Loucy (cell line): ENCODE measurements at regions not wholly inside any gene's neighbourhood (a gene's known extent, or its start where the extent isn't known, plus 50 kb on each side); places are given as distances from the start of the nearest gene placed in this dataset.

Source experiments
- H2AFZ ChIP-seq: fragments of 200-600 bp; sonication (generic); 2 replicates; pipeline ENCODE4 v1.6.0; 2016; ENCODE audit warnings: antibody characterized with exemption, mild to moderate bottlenecking, low read length, moderate library complexity
- H3F3A ChIP-seq: fragments of 200-600 bp; 2 replicates; pipeline ENCODE4 v1.6.0; 2016; ENCODE audit warnings: antibody characterized with exemption, low read depth, mild to moderate bottlenecking
- H3K27me3 ChIP-seq: fragments of 200-600 bp; sonication (generic); 2 replicates; pipeline ENCODE4 v1.6.1; 2014; ENCODE audit warnings: low read length, mild to moderate bottlenecking; ENCODE audit not compliant: insufficient read depth, poor library complexity, severe bottlenecking
- H3K36me3 ChIP-seq: fragments of 200-600 bp; sonication (generic); 2 replicates; pipeline ENCODE4 v1.6.1; 2016; ENCODE audit warnings: low read length; ENCODE audit not compliant: insufficient read depth
- H3K4me1 ChIP-seq: fragments of 200-600 bp; sonication (generic); 2 replicates; pipeline ENCODE4 v1.5.1; 2014; ENCODE audit warnings: low read length, mild to moderate bottlenecking; ENCODE audit not compliant: insufficient read depth, poor library complexity, severe bottlenecking
- H3K4me2 ChIP-seq: fragments of 200-600 bp; sonication (generic); 2 replicates; pipeline ENCODE4 v1.6.0; 2014; ENCODE audit warnings: antibody characterized with exemption, low read length, low read depth, mild to moderate bottlenecking; ENCODE audit not compliant: poor library complexity, severe bottlenecking
- H3K4me3 ChIP-seq: fragments of 200-600 bp; sonication (generic); 2 replicates; pipeline ENCODE4 v1.5.1; 2014; ENCODE audit warnings: low read length, mild to moderate bottlenecking, mixed read lengths; ENCODE audit not compliant: poor library complexity, severe bottlenecking
- H3K79me2 ChIP-seq: fragments of 200-600 bp; sonication (generic); 2 replicates; pipeline ENCODE4 v1.6.1; 2014; ENCODE audit warnings: low read length; ENCODE audit not compliant: insufficient read depth
- H3K9ac ChIP-seq: fragments of 200-600 bp; sonication (generic); 2 replicates; pipeline ENCODE4 v1.6.0; 2014; ENCODE audit warnings: mild to moderate bottlenecking, low read depth, low read length, moderate library complexity; ENCODE audit not compliant: poor library complexity, severe bottlenecking
- H3K9me2 ChIP-seq: fragments of 200-600 bp; sonication (generic); replicated peaks from 2 replicates; pipeline ENCODE4 v1.6.1; 2016; ENCODE audit warnings: low read depth, low read length, mixed read lengths
- H3K9me3 ChIP-seq: fragments of 200-600 bp; sonication (generic); 2 replicates; pipeline ENCODE4 v1.6.1; 2014; ENCODE audit warnings: mild to moderate bottlenecking, antibody characterized with exemption, low read length, low read depth; ENCODE audit not compliant: insufficient read depth
- H4K20me1 ChIP-seq: fragments of 200-600 bp; sonication (generic); 2 replicates; pipeline ENCODE4 v1.6.0; 2014; ENCODE audit warnings: antibody characterized with exemption, low read length, mild to moderate bottlenecking; ENCODE audit not compliant: insufficient read depth, poor library complexity, severe bottlenecking
- EZH2phosphoT487 ChIP-seq: fragments of 200-600 bp; IDR thresholded peaks from 2 replicates; pipeline ENCODE4 v1.6.1; 2018; ENCODE audit warnings: antibody characterized with exemption, mild to moderate bottlenecking, moderate library complexity, borderline replicate concordance
- TF ChIP-seq, protein P1 (sequence below): fragments of 200-600 bp; sonication (generic); conservative IDR thresholded peaks from 2 replicates; pipeline ENCODE4 v1.5.1; 2014; ENCODE audit warnings: mild to moderate bottlenecking, antibody characterized with exemption, low read length

DNA sequence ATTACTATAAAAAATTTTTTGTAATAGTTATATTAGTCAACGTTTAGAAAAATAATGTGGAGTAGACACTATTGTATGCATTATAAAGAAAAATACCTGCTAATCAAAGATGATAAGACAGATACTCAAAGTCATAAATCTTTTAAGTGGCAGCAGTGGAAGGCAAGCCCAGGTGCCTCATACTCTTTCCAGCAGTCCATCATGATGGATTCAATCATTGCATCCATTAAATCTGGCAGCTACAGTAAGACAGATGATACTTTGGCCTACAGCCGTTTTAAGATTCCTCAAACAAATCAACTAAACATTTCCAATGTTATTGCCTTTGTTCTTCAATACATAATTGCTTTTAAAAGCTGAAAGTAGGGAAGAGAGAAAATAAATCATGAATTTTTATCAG lies 1392.9 kb upstream of the NUDT12 start:
- no peak for TF ChIP-seq EZH2phosphoT487
- TF ChIP-seq, protein P1, sequence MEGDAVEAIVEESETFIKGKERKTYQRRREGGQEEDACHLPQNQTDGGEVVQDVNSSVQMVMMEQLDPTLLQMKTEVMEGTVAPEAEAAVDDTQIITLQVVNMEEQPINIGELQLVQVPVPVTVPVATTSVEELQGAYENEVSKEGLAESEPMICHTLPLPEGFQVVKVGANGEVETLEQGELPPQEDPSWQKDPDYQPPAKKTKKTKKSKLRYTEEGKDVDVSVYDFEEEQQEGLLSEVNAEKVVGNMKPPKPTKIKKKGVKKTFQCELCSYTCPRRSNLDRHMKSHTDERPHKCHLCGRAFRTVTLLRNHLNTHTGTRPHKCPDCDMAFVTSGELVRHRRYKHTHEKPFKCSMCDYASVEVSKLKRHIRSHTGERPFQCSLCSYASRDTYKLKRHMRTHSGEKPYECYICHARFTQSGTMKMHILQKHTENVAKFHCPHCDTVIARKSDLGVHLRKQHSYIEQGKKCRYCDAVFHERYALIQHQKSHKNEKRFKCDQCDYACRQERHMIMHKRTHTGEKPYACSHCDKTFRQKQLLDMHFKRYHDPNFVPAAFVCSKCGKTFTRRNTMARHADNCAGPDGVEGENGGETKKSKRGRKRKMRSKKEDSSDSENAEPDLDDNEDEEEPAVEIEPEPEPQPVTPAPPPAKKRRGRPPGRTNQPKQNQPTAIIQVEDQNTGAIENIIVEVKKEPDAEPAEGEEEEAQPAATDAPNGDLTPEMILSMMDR, result no peak
- H3K4me3 ChIP-seq, result no peak overlapping the region
- no peaks in the 10 kb centered on the region for H3K9me3 ChIP-seq

DNA sequence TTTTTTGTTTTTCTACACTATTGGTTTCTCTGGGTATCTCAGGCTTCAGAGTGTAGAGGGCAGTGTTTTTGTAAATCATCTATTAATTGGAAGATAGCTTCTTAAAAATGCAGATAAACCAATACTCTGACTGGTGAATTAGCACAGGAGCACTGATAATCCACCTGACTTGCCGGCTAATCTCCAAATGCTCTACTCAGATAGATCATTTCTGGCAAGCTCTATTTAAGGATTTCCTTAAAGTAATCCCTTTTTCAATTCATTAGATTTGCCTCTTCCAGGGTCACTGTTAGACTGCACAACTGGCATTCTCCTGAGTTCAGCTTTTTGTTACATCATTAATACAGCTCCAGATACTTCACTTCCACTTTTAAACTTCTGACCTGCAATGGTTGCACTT lies 1390.3 kb upstream of the NUDT12 start:
- Histone ChIP-seq H3K9me3 (no peaks in the 10 kb centered on the region), H3K79me2 (no peaks in the 10 kb centered on the region), H2AFZ (no peak overlapping the region), H3K4me3 (no peak overlapping the region), H3K4me1 (no peaks in the 10 kb centered on the region), H3K4me2 (no peak overlapping the region), H3K9ac (no peak overlapping the region), H3K36me3 (no peaks in the 10 kb centered on the region), H3K27me3 (no peaks in the 10 kb centered on the region), H4K20me1 (no peaks in the 10 kb centered on the region), H3K9me2 (no peaks in the 10 kb centered on the region), H3F3A (no peaks in the 10 kb centered on the region)
- no peak for TF ChIP-seq EZH2phosphoT487
- TF ChIP-seq, protein P1, result no peak

More for the DNA sequence above, 1392.9 kb upstream of the NUDT12 start:
- Histone ChIP-seq H3K4me2 (no peak overlapping the region), H3F3A (no peaks in the 10 kb centered on the region), H3K36me3 (no peaks in the 10 kb centered on the region), H3K79me2 (no peaks in the 10 kb centered on the region), H3K4me1 (no peaks in the 10 kb centered on the region), H3K9me2 (no peaks in the 10 kb centered on the region), H3K27me3 (no peaks in the 10 kb centered on the region), H4K20me1 (no peaks in the 10 kb centered on the region), H2AFZ (no peak overlapping the region), H3K9ac (no peak overlapping the region)

DNA sequence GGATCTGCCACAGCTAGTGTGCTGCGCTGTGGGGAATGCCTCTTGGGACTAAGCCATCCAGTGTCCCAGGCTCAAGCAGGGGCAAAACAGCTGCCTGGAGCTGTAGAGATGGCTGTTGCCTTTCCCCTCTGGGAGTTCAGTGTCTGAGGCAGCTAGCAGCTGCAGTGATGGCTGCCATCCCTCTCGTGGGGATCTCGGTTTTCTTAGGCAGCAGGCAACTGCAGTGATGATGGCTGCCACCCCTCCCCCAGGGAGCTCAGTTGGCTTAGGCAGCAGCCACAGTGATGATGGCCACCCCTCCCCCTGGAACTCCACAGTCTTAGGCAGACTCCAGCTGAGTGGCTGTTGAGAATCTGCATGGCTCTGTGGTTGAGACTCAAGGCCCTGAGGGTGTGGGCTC lies 1389.2 kb upstream of the NUDT12 start:
- no peaks in the 10 kb centered on the region for H3K79me2 ChIP-seq
- no peak overlapping the region for H3K4me3 ChIP-seq
- no peak overlapping the region for H3K9ac ChIP-seq
- H2AFZ ChIP-seq, result no peak overlapping the region
- TF ChIP-seq, protein P1, result no peak
- no peak for TF ChIP-seq EZH2phosphoT487
- no peaks in the 10 kb centered on the region for H3K9me2 ChIP-seq
- no peaks in the 10 kb centered on the region for H3K9me3 ChIP-seq
- no peaks in the 10 kb centered on the region for H3K36me3 ChIP-seq
- H4K20me1 ChIP-seq, result no peaks in the 10 kb centered on the region
- H3K27me3 ChIP-seq, result no peaks in the 10 kb centered on the region
- no peaks in the 10 kb centered on the region for H3F3A ChIP-seq
- no peak overlapping the region for H3K4me2 ChIP-seq
- H3K4me1 ChIP-seq, result no peaks in the 10 kb centered on the region
